ENCODE measurements at regions not wholly inside any gene's neighbourhood (a gene's known extent, or its start where the extent isn't known, plus 50 kb on each side); places are given as distances from the start of the nearest gene placed in this dataset.
"Not testable (repeated sequence)": the region's sequence is repeated elsewhere in the genome, so short reads cannot be mapped to it uniquely, and the experiment has no call there.

GRCh38 chr1:214983126-214983869 is 99.2 kb upstream of the KCNK2 start:
- no peak for DNase-seq

DNA sequence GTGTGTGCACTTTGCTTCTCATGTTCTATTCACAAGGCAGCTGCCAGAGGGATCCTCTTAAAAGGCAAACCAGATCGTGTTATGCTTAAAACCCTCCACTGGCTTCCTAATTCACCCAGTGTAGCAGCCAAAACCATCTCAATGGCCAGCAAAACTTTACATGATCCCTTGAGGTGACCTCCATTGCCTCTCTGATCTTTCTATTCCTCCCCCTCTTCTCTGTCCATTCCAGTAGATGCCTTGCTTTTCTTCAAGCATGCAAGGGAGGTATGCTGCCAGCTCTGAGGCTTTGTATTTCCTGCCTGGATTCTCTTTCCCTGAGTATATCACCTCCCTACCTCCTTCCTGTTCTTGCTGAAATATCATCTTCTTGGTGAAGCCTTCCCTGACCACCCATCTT is 93.2 kb upstream of the KCNK2 start:
- peak; percentile 23 for DNase-seq

- no peak for DNase-seq
These were observed 91.9 kb upstream of the KCNK2 start for GRCh38 chr1:214990619-214991018.

DNA sequence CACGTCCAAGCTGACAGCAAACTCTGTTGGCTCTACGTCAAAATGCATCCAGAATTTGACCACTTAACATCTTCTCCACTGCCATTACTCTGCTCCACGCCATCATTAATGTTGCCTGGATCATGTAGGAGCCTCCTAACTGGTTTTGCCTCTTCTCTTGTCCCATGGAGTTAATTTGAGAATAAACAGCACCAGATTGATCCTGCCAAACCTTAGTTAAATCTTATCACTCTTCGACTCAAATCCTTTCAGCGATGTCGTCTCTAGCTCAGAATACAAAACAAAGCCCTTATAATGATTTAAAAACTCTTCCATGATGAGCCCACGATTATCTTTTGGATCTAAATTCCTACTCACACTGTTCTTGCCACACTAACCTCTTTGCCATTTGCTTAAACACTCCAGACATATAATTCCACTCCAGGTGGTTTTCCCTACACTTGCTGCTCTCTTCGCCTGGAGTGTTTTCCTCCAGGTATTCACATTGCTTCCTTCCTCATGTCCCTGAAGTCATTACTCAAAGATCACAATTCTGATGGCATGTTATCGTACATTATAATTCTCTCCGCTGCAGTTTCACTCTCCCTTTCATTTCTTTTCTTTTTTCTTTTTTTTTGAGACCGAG is 90.7 kb upstream of the KCNK2 start:
- no peak for DNase-seq

DNA sequence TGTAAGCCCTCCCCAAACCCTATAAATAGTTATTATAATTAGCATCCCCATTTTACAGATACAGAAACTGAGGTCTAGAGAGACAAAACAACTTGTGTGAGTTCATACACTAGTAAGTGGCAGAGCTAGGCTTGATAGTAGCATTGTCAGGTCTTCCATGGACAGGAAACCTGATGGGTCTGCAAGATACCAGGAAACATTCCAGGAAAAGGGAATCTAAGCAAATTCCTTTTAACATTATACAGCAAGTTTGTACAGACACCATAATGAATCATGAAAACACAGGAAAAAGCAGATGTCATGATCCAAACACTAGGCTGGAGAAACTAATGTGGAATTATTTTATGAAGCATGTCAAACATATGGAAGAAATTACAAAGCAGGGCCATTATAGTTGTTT is 89.1 kb upstream of the KCNK2 start:
- no peak for DNase-seq

- no peak for DNase-seq
These were observed 84.9 kb upstream of the KCNK2 start for GRCh38 chr1:214997685-214998084.

GRCh38 chr1:215001419-215002021 is 81.0 kb upstream of the KCNK2 start:
- DNase-seq = no peak

DNA sequence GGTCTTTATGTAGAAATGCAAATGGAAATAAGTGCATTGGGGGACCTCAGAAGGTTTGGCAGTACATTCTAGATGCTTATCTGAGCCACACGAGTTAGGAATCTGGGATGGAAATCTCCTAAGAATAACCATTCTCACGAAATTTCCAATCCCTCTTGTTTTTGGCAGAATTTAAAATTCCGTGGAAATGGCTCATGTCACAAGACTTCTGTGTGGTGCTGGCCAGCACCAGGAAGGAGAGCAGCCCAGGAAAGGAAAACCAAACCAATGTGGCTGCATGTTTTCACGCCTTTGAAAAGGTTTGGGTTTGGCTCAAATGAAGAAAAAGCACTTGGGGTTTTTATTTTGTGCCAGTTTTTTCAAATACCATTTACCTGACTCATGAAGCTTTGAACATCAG is 80.1 kb upstream of the KCNK2 start:
- no peak for DNase-seq

DNA sequence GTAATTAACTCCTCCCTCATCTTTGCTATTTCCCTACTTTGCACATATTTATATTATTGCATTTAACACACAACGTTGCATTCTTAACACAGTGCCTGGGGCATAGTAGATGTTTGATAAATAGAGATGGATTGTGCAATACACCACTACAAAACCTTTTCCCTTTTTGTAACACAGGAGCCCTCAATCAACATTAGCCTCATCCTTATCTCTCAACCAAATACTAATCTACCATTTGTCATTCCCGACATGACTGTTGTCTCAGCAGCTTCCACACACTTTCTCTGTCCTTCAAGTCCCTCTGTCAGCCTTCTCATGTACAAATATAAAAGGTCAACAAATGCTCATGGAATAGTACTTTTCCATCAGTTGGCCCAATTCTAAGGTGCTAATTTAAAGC is 78.9 kb upstream of the KCNK2 start:
- no peak for DNase-seq

- DNase-seq = no peak
These were observed 78.3 kb upstream of the KCNK2 start for GRCh38 chr1:215004121-215004827.

DNA sequence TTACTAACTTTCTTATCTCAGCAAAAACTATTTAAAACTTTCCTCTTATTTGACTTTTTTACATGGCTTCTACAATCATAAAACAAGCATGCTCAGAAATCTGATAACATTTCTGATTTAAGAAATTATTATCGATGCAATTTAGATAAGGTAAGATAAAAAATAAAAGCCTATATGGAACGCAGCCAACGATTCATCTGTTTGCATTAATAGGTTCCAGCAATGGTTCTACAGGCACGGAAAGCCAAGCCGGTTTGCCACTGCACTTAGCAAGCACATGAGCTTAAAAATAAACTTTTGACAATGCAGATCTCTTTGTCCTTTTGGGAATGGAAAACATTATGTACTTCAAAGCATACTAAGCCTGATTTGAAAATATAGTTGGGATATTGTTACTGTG is 77.5 kb upstream of the KCNK2 start:
- DNase-seq = no peak

GRCh38 chr1:215005656-215006345 is 76.7 kb upstream of the KCNK2 start:
- no peak for DNase-seq

DNA sequence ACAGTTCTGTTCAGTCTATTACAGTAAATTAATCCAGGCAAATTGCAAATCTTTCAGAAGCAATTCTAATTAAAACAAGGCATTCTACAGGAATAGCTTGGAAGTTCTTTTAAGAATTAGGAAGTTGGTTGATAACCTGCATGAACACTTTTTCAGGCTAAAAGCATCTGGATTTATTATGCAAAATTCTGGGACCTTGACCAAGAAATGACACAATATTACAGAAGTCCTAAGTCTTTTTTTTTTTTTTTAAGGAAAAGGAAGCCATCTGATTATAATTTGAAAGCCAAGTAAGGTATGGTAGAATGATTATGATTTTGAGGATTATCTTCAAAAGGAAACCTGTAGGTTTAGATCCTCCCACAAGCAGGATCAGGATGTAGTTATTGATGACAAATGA is 74.7 kb upstream of the KCNK2 start:
- no peak for DNase-seq

GRCh38 chr1:215018555-215018954 is 64.0 kb upstream of the KCNK2 start:
- DNase-seq = no peak

GRCh38 chr1:215022204-215022603 is 60.3 kb upstream of the KCNK2 start:
- no peak for DNase-seq

DNA sequence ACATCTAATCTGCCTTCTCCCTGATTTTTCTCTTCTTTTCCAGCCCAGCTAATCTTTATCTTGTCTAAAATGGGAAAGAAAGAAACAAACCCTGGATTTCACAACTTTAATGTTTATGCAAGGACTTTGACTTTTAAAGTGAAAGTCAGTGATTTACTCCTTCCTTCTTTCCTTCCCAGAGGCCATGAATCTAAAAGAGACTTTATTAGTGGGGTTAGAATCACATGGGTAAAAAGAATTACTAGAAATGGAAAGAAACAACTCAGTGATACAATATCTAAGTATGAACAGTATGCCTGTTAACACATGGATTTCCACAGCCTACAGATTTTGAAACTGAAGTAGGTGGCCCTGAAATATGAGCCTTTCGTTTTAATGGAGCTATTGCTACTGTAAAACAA is 59.8 kb upstream of the KCNK2 start:
- peak; percentile 43 for DNase-seq

DNA sequence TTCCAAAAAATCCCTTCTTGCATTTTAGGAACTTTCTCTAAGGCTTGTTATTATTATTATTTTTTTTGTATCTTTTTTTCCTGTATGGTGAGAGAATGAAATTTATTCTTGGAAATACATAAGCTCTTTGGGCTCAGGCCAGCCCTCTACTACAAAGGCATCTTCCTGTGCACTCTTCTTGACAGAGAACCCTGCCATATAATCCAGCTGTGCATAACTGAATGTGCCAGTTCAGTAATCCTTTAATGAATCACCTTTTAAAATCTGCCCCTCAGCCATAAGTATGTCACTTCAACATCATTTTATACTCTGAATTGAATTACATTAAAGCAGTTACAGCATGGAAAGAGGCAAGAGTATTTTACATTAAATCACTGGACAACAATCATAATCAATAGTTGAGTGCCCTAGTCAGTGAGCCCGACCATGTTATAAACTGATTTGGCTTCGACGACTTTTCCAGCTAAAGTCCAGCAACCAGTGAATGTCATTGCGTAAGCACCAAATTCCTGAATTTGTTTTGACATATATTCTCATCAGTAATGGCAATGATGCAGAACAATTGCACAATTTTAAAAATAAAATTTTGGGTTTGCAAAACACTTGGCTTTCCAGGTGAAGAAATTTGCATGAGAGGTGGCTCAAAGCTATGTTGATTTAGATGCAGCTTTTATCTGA is 59.2 kb upstream of the KCNK2 start:
- DNase-seq = no peak

- no peak for DNase-seq
These were observed 53.6 kb upstream of the KCNK2 start for GRCh38 chr1:215028954-215029353.

DNA sequence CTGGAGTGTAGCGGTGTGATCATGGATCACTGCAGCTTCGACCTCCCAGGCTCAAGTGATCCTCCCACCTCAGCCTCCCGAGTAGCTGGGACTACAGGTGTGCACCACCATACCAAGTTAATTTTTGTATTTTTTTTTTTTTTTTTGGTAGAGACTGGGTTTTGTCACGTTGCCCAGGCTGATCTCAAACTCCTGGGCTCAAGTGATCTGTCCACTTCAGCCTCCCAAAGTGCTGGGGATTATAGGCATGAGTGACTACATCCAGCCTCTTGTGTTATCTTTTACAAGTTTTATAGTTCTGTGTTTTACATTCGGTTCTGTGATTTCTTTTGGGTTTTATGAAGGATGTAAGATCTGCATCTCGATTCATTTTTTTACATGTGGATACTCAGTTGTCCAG is 52.0 kb upstream of the KCNK2 start:
- DNase-seq = not testable (repeated sequence)

GRCh38 chr1:215031392-215031791 is 51.1 kb upstream of the KCNK2 start:
- no peak for DNase-seq
